KG1 (cell line): ENCODE measurements at regions not wholly inside any gene's neighbourhood (a gene's known extent, or its start where the extent isn't known, plus 50 kb on each side); places are given as distances from the start of the nearest gene placed in this dataset.
A peak's percentile ranks its signal among the peaks of the same experiment; 100 is the strongest.

ENCODE experiments used
- DNase-seq: peaks from one replicate; lab custom pipeline; 2025; lab: John Stamatoyannopoulos, UW

DNA sequence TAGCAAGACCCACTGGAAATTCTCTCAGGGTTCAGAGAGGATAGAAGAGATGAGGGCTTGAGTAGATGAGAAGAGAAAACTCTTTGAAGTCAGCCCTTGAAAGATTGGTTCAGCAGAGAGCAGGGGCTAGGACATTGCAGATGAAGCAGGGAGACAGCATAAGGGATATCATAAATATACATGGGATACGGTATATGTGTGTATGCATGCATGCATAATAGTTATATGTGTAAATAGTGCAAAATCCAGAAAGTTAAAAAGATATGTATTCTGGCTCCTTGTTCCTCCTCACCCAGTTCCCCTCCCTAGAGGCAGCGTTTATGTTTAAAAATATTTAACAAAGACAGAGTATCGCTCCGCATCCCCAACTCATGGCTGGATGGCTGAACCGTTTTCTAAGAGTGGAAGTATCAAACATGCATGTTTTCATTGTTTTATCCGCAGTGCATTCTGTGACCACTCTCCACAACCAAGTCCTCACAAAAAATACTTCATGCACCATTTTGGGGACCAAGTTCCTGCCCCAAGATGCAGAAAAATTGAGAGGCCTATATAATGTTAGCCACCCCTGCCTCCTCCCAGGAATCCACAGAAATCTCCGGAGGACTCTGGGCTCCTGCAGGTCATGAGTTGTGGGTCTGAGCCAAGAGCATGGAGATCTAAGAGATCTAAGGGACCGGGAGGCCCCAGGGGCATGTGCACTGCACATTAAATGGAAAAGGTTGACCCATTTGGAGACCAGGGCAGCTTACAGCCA, 119.5 kb downstream of the MTX3 start:
- no peak for DNase-seq

DNA sequence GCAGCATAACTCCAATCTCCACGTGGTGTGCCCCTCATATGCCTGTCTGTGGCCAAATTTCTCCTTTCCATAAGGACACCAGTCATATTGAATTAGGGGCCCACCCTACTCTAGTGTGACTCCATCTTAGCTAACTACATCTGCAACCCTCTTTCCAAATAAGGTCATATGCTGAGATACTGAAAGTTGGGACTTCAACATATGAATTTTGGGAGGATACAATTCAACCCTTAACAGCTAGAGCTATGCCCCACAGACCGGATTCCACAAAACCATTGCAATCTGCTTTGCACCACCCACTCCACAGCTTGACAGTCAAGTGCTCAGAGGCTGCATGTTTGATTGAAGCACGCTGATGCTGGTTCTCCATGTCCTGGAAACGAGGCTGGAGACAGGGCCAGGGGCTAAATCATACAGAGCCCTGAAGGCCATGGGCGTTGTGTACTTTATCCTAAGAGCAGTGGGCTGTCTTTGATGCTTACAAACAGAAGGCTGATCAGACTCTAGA, 122.8 kb downstream of the MTX3 start:
- no peak for DNase-seq

DNA sequence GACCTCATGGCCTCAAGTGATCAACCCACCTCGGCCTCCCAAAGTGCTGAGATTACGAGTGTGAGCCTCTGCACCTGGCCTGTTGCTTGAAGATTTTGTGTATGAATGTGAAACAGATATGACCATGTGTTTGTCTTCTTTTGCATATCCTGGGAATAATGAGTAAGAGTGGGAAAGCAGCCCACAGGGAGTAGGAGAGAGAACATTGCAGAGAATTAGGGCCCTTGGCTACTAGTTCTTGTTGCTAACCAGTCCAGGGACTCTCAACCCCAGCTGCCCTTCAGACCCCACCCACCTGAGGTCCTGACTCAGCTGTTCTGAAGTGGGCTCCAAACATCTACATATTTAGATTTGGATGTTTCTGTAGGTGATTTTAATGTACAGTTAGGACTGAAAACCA, 125.5 kb downstream of the MTX3 start:
- DNase-seq, result no peak

DNA sequence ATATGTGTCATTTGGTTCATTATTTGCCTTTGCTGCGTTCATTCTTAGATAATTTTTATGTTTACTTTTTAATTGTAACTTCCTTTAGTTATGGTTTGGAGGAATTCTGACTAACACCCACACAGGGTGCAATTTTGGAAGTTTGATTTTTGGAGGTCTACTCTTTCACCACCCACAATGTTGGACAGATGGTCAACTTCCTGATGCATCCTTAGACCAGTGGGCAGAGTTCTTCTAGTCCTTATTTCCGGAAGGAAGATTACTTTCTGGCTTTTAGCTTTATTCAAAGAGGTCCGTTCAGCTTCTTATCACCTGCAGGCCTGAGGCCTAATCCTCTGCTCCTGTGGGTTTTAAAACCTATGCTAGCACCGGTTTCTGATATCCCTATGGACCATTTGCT, 126.7 kb downstream of the MTX3 start:
- no peak for DNase-seq

DNA sequence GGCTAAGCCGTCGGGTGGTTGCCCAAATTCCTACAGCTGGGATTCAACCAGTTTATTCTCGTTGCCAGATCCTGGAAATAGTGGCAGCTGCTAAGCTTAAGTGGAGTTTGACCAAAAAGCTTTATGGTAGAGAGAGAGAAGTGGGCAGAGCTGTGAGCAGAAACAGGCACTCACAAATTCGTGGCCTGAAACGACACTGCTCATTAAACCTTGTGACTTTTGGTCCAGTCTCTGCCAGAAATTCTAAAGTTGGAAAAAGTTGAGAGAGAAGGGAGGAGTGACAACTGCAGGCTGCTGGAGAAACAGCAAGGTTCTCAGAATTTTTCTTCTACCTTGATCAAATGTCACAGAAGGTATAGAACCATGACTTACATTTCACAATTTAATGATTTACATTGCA, 131.5 kb downstream of the MTX3 start:
- no peak for DNase-seq

DNA sequence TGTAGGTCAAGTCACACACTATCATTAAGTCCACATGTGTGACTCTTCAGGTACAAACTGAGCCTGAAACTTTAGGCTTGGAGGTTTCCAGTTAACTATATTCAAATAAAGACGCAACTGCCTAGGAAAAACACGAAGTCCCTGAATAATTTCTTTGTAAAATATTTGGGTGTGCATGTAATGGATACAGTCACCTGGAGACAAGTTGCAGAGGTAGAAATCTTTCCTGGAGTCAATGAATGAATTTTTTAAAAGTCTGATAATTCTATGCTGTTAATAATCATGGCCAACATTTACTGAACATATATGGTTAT, 132.7 kb downstream of the MTX3 start:
- DNase-seq, result no peak

DNA sequence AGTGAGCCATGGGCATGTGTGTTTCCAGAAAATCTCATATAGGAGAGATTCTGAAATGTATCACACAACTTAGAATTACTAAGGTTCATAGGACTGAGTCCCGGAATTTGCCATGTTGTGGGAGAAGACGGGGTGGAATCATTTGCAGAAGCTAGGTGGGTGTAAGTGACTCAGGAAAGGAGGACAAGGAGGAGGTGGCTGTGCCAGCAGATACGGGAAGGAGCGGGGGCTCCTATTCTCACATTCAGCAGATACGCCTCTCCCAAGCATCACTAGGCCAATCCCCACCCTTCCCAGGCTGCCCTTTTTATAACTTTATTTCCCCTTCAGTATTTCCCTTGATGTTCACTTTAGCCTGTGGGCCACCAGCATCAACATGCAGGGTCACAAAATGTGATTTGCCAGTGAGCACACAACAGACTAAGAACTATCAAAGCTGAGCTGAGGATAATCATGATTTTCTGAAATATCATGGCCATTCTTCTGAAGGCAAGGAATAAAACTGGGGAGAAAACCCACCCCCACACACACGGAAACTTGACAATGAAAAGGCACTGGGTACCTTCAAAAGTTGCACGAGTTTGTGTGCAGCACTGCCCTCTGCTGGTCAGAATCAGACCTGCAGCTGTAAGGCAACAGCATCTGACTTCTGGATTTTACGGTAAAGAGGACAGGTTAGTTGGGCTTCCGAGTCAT, 133.2 kb downstream of the MTX3 start:
- peak; percentile 65 for DNase-seq

DNA sequence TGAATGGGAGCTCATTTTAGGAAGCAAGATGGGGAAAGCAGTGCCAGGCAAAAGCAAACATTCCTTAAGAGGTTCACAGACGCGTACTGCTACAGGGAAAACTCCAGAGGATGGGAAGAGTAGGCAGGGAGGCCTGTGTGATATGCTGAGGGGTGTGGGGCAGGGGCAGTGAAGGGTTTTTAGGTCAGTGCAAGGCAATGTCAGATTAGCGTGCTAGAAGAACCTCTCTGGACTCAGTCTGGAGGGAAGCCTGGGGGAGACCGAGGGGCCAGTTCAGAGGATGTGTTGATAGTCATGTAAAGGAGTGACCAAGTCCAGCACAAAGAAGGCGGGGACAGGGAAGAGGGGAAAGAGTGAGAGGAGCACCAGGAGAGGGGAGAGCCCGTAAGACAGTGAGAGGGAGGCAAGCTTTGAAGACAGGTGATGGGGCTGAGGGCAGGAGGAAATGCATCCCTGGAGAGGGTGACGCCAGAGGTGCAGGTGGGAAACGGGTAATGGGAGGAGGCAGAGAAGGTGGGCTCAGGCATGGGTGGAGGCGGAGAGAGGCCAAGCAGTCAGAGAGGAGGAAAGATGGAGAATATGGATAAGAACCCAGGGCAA, 134.5 kb downstream of the MTX3 start:
- no peak for DNase-seq

DNA sequence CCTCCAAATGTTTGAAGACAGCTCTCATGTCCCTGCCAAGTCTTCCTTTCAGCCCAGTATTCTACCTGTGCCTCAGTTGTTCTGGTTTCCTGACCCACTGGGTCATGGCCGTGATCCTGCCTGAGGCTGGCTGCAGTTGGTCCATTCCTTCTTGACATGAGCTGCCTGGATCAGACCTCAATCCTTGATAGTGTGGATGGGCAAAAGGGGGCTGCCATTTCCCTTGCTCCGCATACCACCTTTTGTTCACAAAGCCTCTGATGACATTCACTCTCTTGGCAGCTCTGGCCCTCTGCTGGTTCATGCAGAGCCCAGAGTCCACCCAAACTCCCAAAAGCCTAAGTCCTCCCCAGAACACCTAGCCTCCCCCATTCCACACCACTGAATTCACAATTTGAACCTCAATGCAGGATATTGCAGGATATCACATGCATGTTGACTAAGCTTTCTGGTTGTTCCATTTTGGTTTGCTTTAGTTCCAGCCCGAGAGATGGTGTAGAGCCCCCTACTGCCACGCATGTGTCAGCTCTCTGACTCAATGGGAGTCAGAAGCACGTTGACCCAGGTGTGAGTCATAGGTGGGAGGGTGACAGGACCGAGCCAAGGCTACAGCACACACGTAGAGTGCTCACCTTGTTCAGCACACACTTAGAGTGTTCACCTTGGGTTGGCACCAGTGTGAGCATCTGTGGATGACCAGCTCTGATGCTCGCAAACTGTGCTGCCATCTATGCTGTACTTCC, 137.2 kb downstream of the MTX3 start:
- DNase-seq, result no peak

DNA sequence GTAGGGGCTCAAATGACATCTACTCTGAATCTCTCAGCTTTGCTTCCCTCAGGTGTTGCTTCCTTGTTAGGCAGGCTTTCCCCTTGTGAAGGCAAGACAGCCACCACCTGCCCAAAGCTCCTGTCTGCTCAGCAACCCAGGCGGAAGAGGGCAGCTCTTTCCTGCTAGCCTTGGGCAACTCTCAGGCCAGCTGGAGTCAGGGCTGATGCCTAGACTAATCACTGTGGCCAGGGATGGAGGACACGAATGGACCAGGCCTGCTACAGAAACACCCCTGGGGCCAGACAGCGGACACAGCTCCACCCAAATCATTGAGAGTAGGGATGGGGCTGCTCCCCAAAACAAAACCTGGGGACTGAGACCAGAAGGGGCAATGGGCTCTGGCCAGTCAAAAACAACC, 138.0 kb downstream of the MTX3 start:
- DNase-seq, result no peak

DNA sequence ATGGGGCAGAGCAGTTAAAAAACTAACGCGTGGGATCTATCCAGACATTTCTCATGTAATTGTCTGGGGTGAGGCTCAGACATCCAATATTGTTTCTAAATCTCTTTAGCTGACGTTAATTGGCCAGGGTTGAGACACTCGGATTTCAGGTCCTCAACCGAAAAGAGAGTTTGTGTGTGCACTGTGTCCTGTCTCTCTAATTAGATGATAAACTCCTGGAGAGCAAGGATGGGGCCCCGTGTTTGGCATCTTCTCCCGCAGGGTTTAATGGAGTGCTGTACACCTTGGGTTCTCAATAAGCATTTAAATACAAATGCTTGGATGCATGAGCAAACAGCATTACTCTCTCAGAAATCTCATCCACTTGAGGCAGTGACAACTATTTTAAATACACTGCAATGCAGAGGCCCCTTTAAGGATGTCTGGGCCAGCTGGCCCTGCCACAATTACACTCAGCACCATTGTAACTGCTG, 139.6 kb downstream of the MTX3 start:
- no peak for DNase-seq

DNA sequence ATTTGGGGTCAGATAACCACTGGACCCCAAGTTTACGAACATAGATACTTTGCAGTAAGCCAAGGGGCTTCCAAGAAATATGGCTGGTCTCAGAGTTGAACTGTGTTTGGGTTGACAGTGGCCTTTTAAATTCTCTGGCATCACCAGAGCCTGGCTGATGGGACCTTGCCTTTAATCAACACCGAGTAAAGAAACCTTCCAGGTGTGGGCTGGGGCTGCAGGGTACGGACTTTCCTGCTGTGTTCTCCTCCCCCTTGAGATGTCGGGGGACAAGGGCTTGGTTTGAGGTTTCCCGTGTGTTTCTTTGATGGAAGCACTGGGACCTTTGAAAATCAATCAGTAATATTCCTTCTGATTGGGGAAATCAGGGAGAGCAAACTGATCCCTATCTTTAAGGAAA, 140.1 kb downstream of the MTX3 start:
- no peak for DNase-seq

DNA sequence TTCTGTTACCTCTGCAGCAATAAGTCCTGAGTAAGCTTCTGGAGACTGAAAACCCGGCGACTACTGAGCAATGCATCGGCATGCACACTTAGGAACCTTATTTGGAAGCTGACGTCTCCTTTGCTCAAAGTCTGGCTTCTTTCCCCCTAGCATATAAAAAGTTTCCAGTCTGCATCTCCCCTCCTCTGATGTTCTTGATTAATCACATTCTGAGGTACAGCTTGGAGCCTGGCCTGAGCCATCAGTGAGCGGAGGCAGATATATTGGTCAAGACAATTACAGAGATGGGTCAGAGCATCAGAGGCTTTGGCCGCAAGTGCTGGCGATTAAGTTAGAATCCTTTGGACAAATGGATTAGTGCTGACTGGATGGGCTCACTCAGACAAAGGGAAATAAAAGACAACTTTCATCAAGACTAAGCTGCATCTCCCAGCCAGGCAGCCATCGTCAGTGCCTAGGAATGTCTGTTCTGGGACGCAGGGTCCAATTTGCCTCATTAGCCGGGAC, 140.7 kb downstream of the MTX3 start:
- DNase-seq, result no peak

DNA sequence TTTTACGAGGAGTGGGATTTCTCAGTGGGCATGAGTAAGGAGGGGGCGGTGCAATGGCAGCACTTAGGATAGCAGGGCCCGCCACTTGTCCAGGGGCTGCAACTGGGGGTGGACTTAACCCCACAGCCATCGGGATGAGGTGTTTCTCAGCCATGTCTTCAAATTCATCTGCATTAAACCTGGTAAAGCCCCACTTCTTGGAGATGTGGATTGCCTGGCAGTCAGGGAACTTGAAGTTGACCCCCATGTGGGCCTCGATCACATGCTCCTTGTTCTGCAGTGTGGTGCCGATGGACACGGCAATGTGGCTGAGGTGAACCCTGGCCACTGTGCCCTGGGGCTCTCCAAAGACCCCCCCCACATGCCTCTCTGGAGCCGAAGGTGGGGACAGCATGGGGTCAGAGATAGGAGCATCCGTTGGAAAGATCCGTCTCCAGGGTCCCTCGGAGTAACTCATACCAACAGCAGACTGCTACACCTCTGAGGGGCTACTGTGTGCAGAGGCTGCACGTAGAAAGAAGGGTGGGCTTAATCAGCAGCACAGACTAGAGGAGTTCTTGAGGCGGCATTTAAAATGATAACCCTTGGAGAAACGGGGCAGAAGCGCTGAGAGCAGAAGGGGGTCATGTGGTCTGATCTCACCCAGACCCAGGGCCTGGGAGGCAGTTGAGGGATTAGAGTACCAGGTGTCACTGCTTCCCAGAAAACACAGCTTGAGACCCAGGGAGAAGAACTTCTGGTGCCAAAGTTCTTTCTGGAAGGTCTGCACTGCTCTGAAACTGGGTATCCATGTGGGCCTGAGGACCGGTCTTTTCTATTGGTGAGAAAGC, 141.4 kb downstream of the MTX3 start:
- DNase-seq, result no peak
